ENCODE measurements at regions not wholly inside any gene's neighbourhood (a gene's known extent, or its start where the extent isn't known, plus 50 kb on each side); places are given as distances from the start of the nearest gene placed in this dataset.

- Mint-ChIP-seq H3K4me3 (no peak overlapping the region), H3K27me3 (ENCODE audit: low read depth) (no peaks in the 10 kb centered on the region), H3K9me3 (no peaks in the 10 kb centered on the region), H3K27ac (no peak overlapping the region), H3K4me1 (peaks cover 14% of the 10 kb centered on the region), H3K36me3 (no peaks in the 10 kb centered on the region)
- ChIA-PET POLR2A (no interaction called here), CTCF (interaction anchor here (1.0 kb wide), 1 partner anchor 15 kb away, joined by 3 read pairs; no protein-coding TSS in a partner anchor)
- DNase-seq (ENCODE audit: low spot score) (no peak), ATAC-seq (no peak)
- TF ChIP-seq NFE2L1 (CRISPR knock-in tag; IDR thresholded peaks at IDR 0.05) (no peak), SMAD3 (CRISPR knock-in tag; IDR thresholded peaks at IDR 0.05; ENCODE audit: borderline replicate concordance) (no peak), ZNF317 (CRISPR knock-in tag; IDR thresholded peaks at IDR 0.05; ENCODE audit: borderline replicate concordance, low read depth) (no peak), GRHL2 (CRISPR knock-in tag; IDR thresholded peaks at IDR 0.05; ENCODE audit: insufficient replicate concordance, severe bottlenecking) (no peak), FOXK1 (CRISPR knock-in tag; IDR thresholded peaks at IDR 0.05) (no peak), ZNF512 (CRISPR knock-in tag; IDR thresholded peaks at IDR 0.05; ENCODE audit: borderline replicate concordance) (no peak), ATF1 (CRISPR knock-in tag; IDR thresholded peaks at IDR 0.05) (no peak), ARID4B (CRISPR knock-in tag; IDR thresholded peaks at IDR 0.05; ENCODE audit: borderline replicate concordance) (no peak), GABPB1 (CRISPR knock-in tag; IDR thresholded peaks at IDR 0.05) (no peak), TEAD4 (CRISPR knock-in tag; IDR thresholded peaks at IDR 0.05) (no peak), USF1 (CRISPR knock-in tag; IDR thresholded peaks at IDR 0.05) (no peak), JUN (CRISPR knock-in tag; IDR thresholded peaks at IDR 0.05) (no peak), FOXP1 (CRISPR knock-in tag; IDR thresholded peaks at IDR 0.05; ENCODE audit: borderline replicate concordance) (no peak), SP1 (CRISPR knock-in tag; conservative IDR thresholded peaks at IDR 0.05) (no peak), E2F1 (CRISPR knock-in tag; IDR thresholded peaks at IDR 0.05) (no peak), CDX4 (CRISPR knock-in tag; IDR thresholded peaks at IDR 0.05; ENCODE audit: borderline replicate concordance) (no peak), ZSCAN18 (CRISPR knock-in tag; IDR thresholded peaks at IDR 0.05) (no peak), EMX1 (CRISPR knock-in tag; IDR thresholded peaks at IDR 0.05) (no peak), ZBTB43 (CRISPR knock-in tag; IDR thresholded peaks at IDR 0.05) (no peak)
These were observed 246.4 kb upstream of the RAB6C start for GRCh38 chr2:129733041-129733440.
